ENCODE measurements at regions not wholly inside any gene's neighbourhood (a gene's known extent, or its start where the extent isn't known, plus 50 kb on each side); places are given as distances from the start of the nearest gene placed in this dataset.

DNA sequence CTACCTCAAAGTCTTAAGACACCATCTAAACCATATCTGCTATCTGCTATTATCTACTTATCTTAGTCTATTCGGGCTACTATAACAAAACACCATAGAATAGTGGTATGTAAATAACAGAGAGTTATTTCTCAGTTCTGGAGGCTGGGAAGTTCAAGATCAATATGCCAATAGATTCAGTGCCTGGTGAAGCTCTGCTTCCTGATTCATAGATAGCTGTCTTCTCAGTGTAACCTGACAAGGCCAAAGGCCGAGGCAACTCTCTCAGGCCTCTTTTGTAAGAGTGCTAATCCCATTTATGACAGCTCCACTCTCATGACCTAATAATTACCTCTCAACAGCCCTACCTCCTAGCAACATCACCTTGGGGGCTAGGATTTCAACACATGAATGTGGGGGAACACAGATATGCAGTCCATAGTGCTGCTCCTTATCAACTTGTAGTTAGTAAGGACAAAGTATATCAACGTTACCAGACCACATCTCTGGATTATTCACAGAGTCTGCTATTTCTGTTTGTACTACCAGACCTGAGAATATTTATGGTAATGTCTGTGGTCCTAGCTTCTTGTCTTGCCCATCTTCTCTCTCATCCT is 297.8 kb downstream of the FOXG1 start:
- H3K56ac ChIP-seq (replicated peaks; ENCODE audit: insufficient read length, low read depth, low read length): no peak overlapping the region
- H3K9ac ChIP-seq (replicated peaks in 1 of 4; ENCODE audit: extremely low read depth in 1 of 4, low read depth in 3 of 4, low read length in 3 of 4): no peak overlapping the region
- H3K14ac ChIP-seq (ENCODE audit: insufficient read length): no peak overlapping the region
- DNase-seq (ENCODE audit: low read depth in 1 of 2, low spot score in 2 of 2) (no peak), FAIRE-seq (no peak)
- 92% methylated on average over 3 of the region's 3 CpGs; no CpG with 5 or more reads in 1 of the 2 experiments for WGBS, 2 experiments (ENCODE audit: extremely low coverage in 1 of 2, insufficient coverage in 1 of 2, insufficient read length in 1 of 2, insufficient replicate concordance in 2 of 2, low coverage in 1 of 2, low lambda C conversion rate in 2 of 2, missing lambda C conversion rate in 1 of 2)
- H4K8ac ChIP-seq (ENCODE audit: extremely low read depth, insufficient read depth, low read length): no peak overlapping the region
- H2AFZ ChIP-seq (ENCODE audit: low read length): no peak overlapping the region
- no peaks in the 10 kb centered on the region for H3K79me2 ChIP-seq (ENCODE audit: control insufficient read depth in 1 of 2, insufficient read depth in 2 of 2, low read length in 2 of 2)
- H4K20me1 ChIP-seq (replicated peaks in 1 of 2; ENCODE audit: control insufficient read depth in 1 of 2, insufficient read depth in 2 of 2, low read length in 2 of 2): no peaks in the 10 kb centered on the region
- no peak overlapping the region for H3K18ac ChIP-seq (ENCODE audit: extremely low read depth, low read length)
- no peaks in the 10 kb centered on the region for H3K23me2 ChIP-seq (ENCODE audit: low read depth, low read length)
- no peaks in the 10 kb centered on the region for H3K27me3 ChIP-seq (replicated peaks in 1 of 4; ENCODE audit: control insufficient read depth in 3 of 4, extremely low read depth in 1 of 4, insufficient read depth in 3 of 4, low read length in 3 of 4)
- no peak overlapping the region for H2BK12ac ChIP-seq (ENCODE audit: low read depth, low read length)
- no peak overlapping the region for H2BK20ac ChIP-seq (ENCODE audit: low read length)
- ChIA-PET CTCF (ENCODE audit: partially characterized antibody) (no interaction called here), POLR2A (ENCODE audit: partially characterized antibody) (no interaction called here)
- no peaks in the 10 kb centered on the region for H3K79me1 ChIP-seq (ENCODE audit: low read depth, low read length)
- no peak overlapping the region for H2BK5ac ChIP-seq (ENCODE audit: low read depth, low read length)
- no peaks in the 10 kb centered on the region for H3K36me3 ChIP-seq (ENCODE audit: control insufficient read depth in 2 of 4, insufficient read depth in 4 of 4, low read length in 3 of 4)
- no peak overlapping the region for H2BK15ac ChIP-seq (ENCODE audit: low read length)
- no peak overlapping the region for H3K4me2 ChIP-seq (ENCODE audit: insufficient read depth in 1 of 2, low read depth in 2 of 2, low read length in 2 of 2)
- no peaks in the 10 kb centered on the region for H3K9me3 ChIP-seq (ENCODE audit: insufficient read depth in 2 of 2, low read depth in 1 of 2, low read length in 1 of 2)
- H3K27ac ChIP-seq (ENCODE audit: low read depth, low read length): no peak overlapping the region
- no peak overlapping the region for H3K4ac ChIP-seq (replicated peaks; ENCODE audit: insufficient read length, low read depth, low read length)
- no peaks in the 10 kb centered on the region for H3K4me1 ChIP-seq (replicated peaks in 1 of 4; ENCODE audit: control insufficient read depth in 3 of 4, insufficient read depth in 4 of 4, low read length in 3 of 4)
- H4K91ac ChIP-seq (replicated peaks; ENCODE audit: insufficient read length, low read length): no peak overlapping the region
- no peak overlapping the region for H4K5ac ChIP-seq (ENCODE audit: insufficient read length, low read depth, low read length)
- no peak overlapping the region for H2BK120ac ChIP-seq (replicated peaks; ENCODE audit: low read depth, low read length)
- H2AK5ac ChIP-seq (ENCODE audit: low read depth, low read length): no peak overlapping the region
- no peak overlapping the region for H3K4me3 ChIP-seq (ENCODE audit: extremely low read depth in 1 of 4, insufficient read depth in 2 of 4, low read depth in 3 of 4, low read length in 4 of 4)
- H3K23ac ChIP-seq (ENCODE audit: insufficient read length): no peak overlapping the region
- TF ChIP-seq HDAC6 (IDR thresholded peaks at IDR 0.05; ENCODE audit: low read depth, low read length) (no peak), KDM1A (IDR thresholded peaks at IDR 0.05; ENCODE audit: borderline replicate concordance, low read length) (no peak), CEBPB (IDR thresholded peaks at IDR 0.05; ENCODE audit: low read depth, low read length) (no peak), SP1 (IDR thresholded peaks at IDR 0.05; ENCODE audit: low read depth, low read length) (no peak), GTF2F1 (IDR thresholded peaks at IDR 0.05; ENCODE audit: borderline replicate concordance, low read depth, low read length) (no peak), RNF2 (IDR thresholded peaks at IDR 0.05; ENCODE audit: borderline replicate concordance, low read depth, low read length, missing control alignments, poor library complexity, severe bottlenecking) (no peak), CBX5 (IDR thresholded peaks at IDR 0.05; ENCODE audit: low read depth, low read length) (no peak)
- TF ChIP-seq, protein P1, sequence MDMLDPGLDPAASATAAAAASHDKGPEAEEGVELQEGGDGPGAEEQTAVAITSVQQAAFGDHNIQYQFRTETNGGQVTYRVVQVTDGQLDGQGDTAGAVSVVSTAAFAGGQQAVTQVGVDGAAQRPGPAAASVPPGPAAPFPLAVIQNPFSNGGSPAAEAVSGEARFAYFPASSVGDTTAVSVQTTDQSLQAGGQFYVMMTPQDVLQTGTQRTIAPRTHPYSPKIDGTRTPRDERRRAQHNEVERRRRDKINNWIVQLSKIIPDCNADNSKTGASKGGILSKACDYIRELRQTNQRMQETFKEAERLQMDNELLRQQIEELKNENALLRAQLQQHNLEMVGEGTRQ (IDR thresholded peaks at IDR 0.05; ENCODE audit: low read length): no peak
- TF ChIP-seq, protein P2, sequence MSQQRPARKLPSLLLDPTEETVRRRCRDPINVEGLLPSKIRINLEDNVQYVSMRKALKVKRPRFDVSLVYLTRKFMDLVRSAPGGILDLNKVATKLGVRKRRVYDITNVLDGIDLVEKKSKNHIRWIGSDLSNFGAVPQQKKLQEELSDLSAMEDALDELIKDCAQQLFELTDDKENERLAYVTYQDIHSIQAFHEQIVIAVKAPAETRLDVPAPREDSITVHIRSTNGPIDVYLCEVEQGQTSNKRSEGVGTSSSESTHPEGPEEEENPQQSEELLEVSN (IDR thresholded peaks at IDR 0.05): no peak
- TF ChIP-seq, protein P3, sequence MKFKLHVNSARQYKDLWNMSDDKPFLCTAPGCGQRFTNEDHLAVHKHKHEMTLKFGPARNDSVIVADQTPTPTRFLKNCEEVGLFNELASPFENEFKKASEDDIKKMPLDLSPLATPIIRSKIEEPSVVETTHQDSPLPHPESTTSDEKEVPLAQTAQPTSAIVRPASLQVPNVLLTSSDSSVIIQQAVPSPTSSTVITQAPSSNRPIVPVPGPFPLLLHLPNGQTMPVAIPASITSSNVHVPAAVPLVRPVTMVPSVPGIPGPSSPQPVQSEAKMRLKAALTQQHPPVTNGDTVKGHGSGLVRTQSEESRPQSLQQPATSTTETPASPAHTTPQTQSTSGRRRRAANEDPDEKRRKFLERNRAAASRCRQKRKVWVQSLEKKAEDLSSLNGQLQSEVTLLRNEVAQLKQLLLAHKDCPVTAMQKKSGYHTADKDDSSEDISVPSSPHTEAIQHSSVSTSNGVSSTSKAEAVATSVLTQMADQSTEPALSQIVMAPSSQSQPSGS (IDR thresholded peaks at IDR 0.05; ENCODE audit: low read length): no peak
